ENCODE measurements at regions not wholly inside any gene's neighbourhood (a gene's known extent, or its start where the extent isn't known, plus 50 kb on each side); places are given as distances from the start of the nearest gene placed in this dataset.

GRCh38 chr5:147072622-147073021 is 162.2 kb upstream of the STK32A start:
- TF ChIP-seq CTCF (IDR thresholded peaks at IDR 0.05; ENCODE audit: insufficient read depth, low read length), result no peak
- H3K4me3 ChIP-seq (ENCODE audit: low read depth, low read length), result no peak overlapping the region
- DNase-seq (ENCODE audit: low read depth), result no peak

GRCh38 chr5:147073098-147073497 is 161.7 kb upstream of the STK32A start:
- H3K4me3 ChIP-seq (ENCODE audit: low read depth, low read length), result no peak overlapping the region
- DNase-seq (ENCODE audit: low read depth), result no peak
- TF ChIP-seq CTCF (IDR thresholded peaks at IDR 0.05; ENCODE audit: insufficient read depth, low read length), result no peak

- DNase-seq (ENCODE audit: low read depth), result no peak
- no peak for TF ChIP-seq CTCF (IDR thresholded peaks at IDR 0.05; ENCODE audit: insufficient read depth, low read length)
- no peak overlapping the region for H3K4me3 ChIP-seq (ENCODE audit: low read depth, low read length)
Measured at GRCh38 chr5:147075187-147075586, 159.6 kb upstream of the STK32A start.

- DNase-seq (ENCODE audit: low read depth), result no peak
- no peak overlapping the region for H3K4me3 ChIP-seq (ENCODE audit: low read depth, low read length)
- TF ChIP-seq CTCF (IDR thresholded peaks at IDR 0.05; ENCODE audit: insufficient read depth, low read length), result no peak
Measured at GRCh38 chr5:147080391-147080790, 154.4 kb upstream of the STK32A start.

- TF ChIP-seq CTCF (IDR thresholded peaks at IDR 0.05; ENCODE audit: insufficient read depth, low read length), result no peak
- no peak overlapping the region for H3K4me3 ChIP-seq (ENCODE audit: low read depth, low read length)
- DNase-seq (ENCODE audit: low read depth), result no peak
Measured at GRCh38 chr5:147081311-147081764, 153.5 kb upstream of the STK32A start.

- H3K4me3 ChIP-seq (ENCODE audit: low read depth, low read length), result no peak overlapping the region
- no peak for TF ChIP-seq CTCF (IDR thresholded peaks at IDR 0.05; ENCODE audit: insufficient read depth, low read length)
- DNase-seq (ENCODE audit: low read depth), result no peak
Measured at GRCh38 chr5:147084702-147085101, 150.1 kb upstream of the STK32A start.

GRCh38 chr5:147085409-147085808 is 149.4 kb upstream of the STK32A start:
- no peak overlapping the region for H3K4me3 ChIP-seq (ENCODE audit: low read depth, low read length)
- TF ChIP-seq CTCF (IDR thresholded peaks at IDR 0.05; ENCODE audit: insufficient read depth, low read length), result no peak
- no peak for DNase-seq (ENCODE audit: low read depth)
